ENCODE measurements at regions not wholly inside any gene's neighbourhood (a gene's known extent, or its start where the extent isn't known, plus 50 kb on each side); places are given as distances from the start of the nearest gene placed in this dataset.

- Histone ChIP-seq H3K9ac (0 out of 2 replicates have a peak overlapping the region, but pooled peaks have one; percentile 21), H2AFZ (peak overlapping the region; percentile 73), H3F3A (ENCODE audit: insufficient read depth) (no peaks in the 10 kb centered on the region), H3K9me2 (ENCODE audit: insufficient read depth) (no peaks in the 10 kb centered on the region; the same call in 1 of the 2 replicates), H3K9me3 (ENCODE audit: low read depth) (no peaks in the 10 kb centered on the region), H3K36me3 (ENCODE audit: low read depth) (no peaks in the 10 kb centered on the region), H3K27me3 (replicated peaks; ENCODE audit: insufficient read depth) (no peaks in the 10 kb centered on the region), H3K4me3 (peak overlapping the region; percentile 62), H4K20me1 (ENCODE audit: insufficient read depth) (no peaks in the 10 kb centered on the region), H3K27ac (peak overlapping the region; percentile 43), H3K79me2 (ENCODE audit: insufficient read depth) (no peaks in the 10 kb centered on the region), H3K4me2 (ENCODE audit: unreplicated experiment) (peak overlapping the region; percentile 77), H3K4me1 (ENCODE audit: insufficient read depth) (peaks cover 21% of the 10 kb centered on the region; the same call in 1 of the 2 replicates)
- TF ChIP-seq EZH2 (IDR thresholded peaks at IDR 0.05; ENCODE audit: insufficient read depth, poor library complexity, severe bottlenecking) (no peak), EZH2phosphoT487 (IDR thresholded peaks at IDR 0.05; ENCODE audit: insufficient read depth, low read depth) (no peak)
- in situ Hi-C loops (cut with MboI) = no loop called here
- 28 to 34% methylated on average over 7 of the region's 7 CpGs for WGBS, 2 experiments (ENCODE audit: low coverage in 1 of 2, low lambda C conversion rate in 2 of 2, missing lambda C conversion rate in 2 of 2)
- peak; percentile 50 for DNase-seq
Observed at GRCh38 chr1:98210064-98210463, 289.2 kb upstream of the DPYD start.

GRCh38 chr1:98205291-98206017 lies 284.6 kb upstream of the DPYD start:
- H3K79me2 ChIP-seq (ENCODE audit: insufficient read depth) = no peaks in the 10 kb centered on the region
- no peak for DNase-seq
- 44 to 87% methylated on average over 1 of the region's 1 CpG for WGBS, 2 experiments (ENCODE audit: low coverage in 1 of 2, low lambda C conversion rate in 2 of 2, missing lambda C conversion rate in 2 of 2)
- peaks cover 15% of the 10 kb centered on the region; the same call in 1 of the 2 replicates for H3K4me1 ChIP-seq (ENCODE audit: insufficient read depth)
- no peak overlapping the region for H3K27ac ChIP-seq
- H3F3A ChIP-seq (ENCODE audit: insufficient read depth) = no peaks in the 10 kb centered on the region
- H3K4me2 ChIP-seq (ENCODE audit: unreplicated experiment) = no peak overlapping the region
- no peaks in the 10 kb centered on the region for H4K20me1 ChIP-seq (ENCODE audit: insufficient read depth)
- H3K36me3 ChIP-seq (ENCODE audit: low read depth) = no peaks in the 10 kb centered on the region
- H3K9me2 ChIP-seq (ENCODE audit: insufficient read depth) = no peaks in the 10 kb centered on the region; the same call in 1 of the 2 replicates
- no peak overlapping the region for H2AFZ ChIP-seq
- in situ Hi-C loops (cut with MboI) = no loop called here
- H3K9ac ChIP-seq = no peak overlapping the region
- H3K27me3 ChIP-seq (replicated peaks; ENCODE audit: insufficient read depth) = no peaks in the 10 kb centered on the region
- no peaks in the 10 kb centered on the region for H3K9me3 ChIP-seq (ENCODE audit: low read depth)
- no peak overlapping the region for H3K4me3 ChIP-seq
- TF ChIP-seq EZH2phosphoT487 (IDR thresholded peaks at IDR 0.05; ENCODE audit: insufficient read depth, low read depth) (no peak), EZH2 (IDR thresholded peaks at IDR 0.05; ENCODE audit: insufficient read depth, poor library complexity, severe bottlenecking) (no peak)

- Histone ChIP-seq H3K4me2 (ENCODE audit: unreplicated experiment) (no peak overlapping the region), H3K79me2 (ENCODE audit: insufficient read depth) (no peaks in the 10 kb centered on the region), H3K4me3 (no peak overlapping the region), H3K9me2 (ENCODE audit: insufficient read depth) (no peaks in the 10 kb centered on the region), H3F3A (ENCODE audit: insufficient read depth) (no peaks in the 10 kb centered on the region), H4K20me1 (ENCODE audit: insufficient read depth) (no peaks in the 10 kb centered on the region), H3K9me3 (ENCODE audit: low read depth) (no peaks in the 10 kb centered on the region), H3K9ac (no peak overlapping the region), H3K27ac (no peak overlapping the region), H3K36me3 (ENCODE audit: low read depth) (no peaks in the 10 kb centered on the region), H3K27me3 (replicated peaks; ENCODE audit: insufficient read depth) (no peaks in the 10 kb centered on the region), H2AFZ (no peak overlapping the region), H3K4me1 (ENCODE audit: insufficient read depth) (no peaks in the 10 kb centered on the region)
- 18 to 23% methylated on average over 2 of the region's 2 CpGs for WGBS, 2 experiments (ENCODE audit: low coverage in 1 of 2, low lambda C conversion rate in 2 of 2, missing lambda C conversion rate in 2 of 2)
- TF ChIP-seq EZH2 (IDR thresholded peaks at IDR 0.05; ENCODE audit: insufficient read depth, poor library complexity, severe bottlenecking) = no peak
- TF ChIP-seq EZH2phosphoT487 (IDR thresholded peaks at IDR 0.05; ENCODE audit: insufficient read depth, low read depth) = no peak
- DNase-seq = no peak
- in situ Hi-C loops (cut with MboI) = no loop called here
Observed at GRCh38 chr1:98203466-98203865, 282.6 kb upstream of the DPYD start.

GRCh38 chr1:98201666-98202081 lies 280.8 kb upstream of the DPYD start:
- H3K4me3 ChIP-seq = no peak overlapping the region
- 54 to 56% methylated on average over 4 of the region's 4 CpGs for WGBS, 2 experiments (ENCODE audit: low coverage in 1 of 2, low lambda C conversion rate in 2 of 2, missing lambda C conversion rate in 2 of 2)
- no peaks in the 10 kb centered on the region for H3F3A ChIP-seq (ENCODE audit: insufficient read depth)
- H3K9me3 ChIP-seq (ENCODE audit: low read depth) = no peaks in the 10 kb centered on the region
- peak; percentile 12 for DNase-seq
- H3K36me3 ChIP-seq (ENCODE audit: low read depth) = no peaks in the 10 kb centered on the region
- H4K20me1 ChIP-seq (ENCODE audit: insufficient read depth) = no peaks in the 10 kb centered on the region
- H3K27ac ChIP-seq = no peak overlapping the region
- no peaks in the 10 kb centered on the region for H3K27me3 ChIP-seq (replicated peaks; ENCODE audit: insufficient read depth)
- H3K9me2 ChIP-seq (ENCODE audit: insufficient read depth) = no peaks in the 10 kb centered on the region
- H2AFZ ChIP-seq = no peak overlapping the region
- no peak overlapping the region for H3K9ac ChIP-seq
- H3K4me1 ChIP-seq (ENCODE audit: insufficient read depth) = no peaks in the 10 kb centered on the region
- in situ Hi-C loops (cut with MboI) = no loop called here
- no peaks in the 10 kb centered on the region for H3K79me2 ChIP-seq (ENCODE audit: insufficient read depth)
- H3K4me2 ChIP-seq (ENCODE audit: unreplicated experiment) = no peak overlapping the region
- TF ChIP-seq EZH2 (IDR thresholded peaks at IDR 0.05; ENCODE audit: insufficient read depth, poor library complexity, severe bottlenecking) = no peak
- TF ChIP-seq EZH2phosphoT487 (IDR thresholded peaks at IDR 0.05; ENCODE audit: insufficient read depth, low read depth) = no peak
